ENCODE measurements at regions not wholly inside any gene's neighbourhood (a gene's known extent, or its start where the extent isn't known, plus 50 kb on each side); places are given as distances from the start of the nearest gene placed in this dataset.

GRCh38 chr20:57959589-57959988, 249.8 kb upstream of the PMEPA1 start:
- H3K9me3 Mint-ChIP-seq = peaks cover 6% of the 10 kb centered on the region; the same call in 2 of the 3 replicates
- no peaks in the 10 kb centered on the region for H3K79me2 ChIP-seq (replicated peaks; ENCODE audit: insufficient read depth)
- no peak for ATAC-seq

More at GRCh38 chr20:57959589-57959988, 249.8 kb upstream of the PMEPA1 start:
- peaks cover 5% of the 10 kb centered on the region for H3K27me3 Mint-ChIP-seq (ENCODE audit: insufficient read depth, low read depth, poor library complexity)
- H3F3A ChIP-seq (replicated peaks; ENCODE audit: low read depth) = no peaks in the 10 kb centered on the region
- H2AFZ ChIP-seq = no peak overlapping the region
- no peak overlapping the region for H3K27ac ChIP-seq (ENCODE audit: low read depth)
- H3K36me3 Mint-ChIP-seq (ENCODE audit: low read depth) = no peaks in the 10 kb centered on the region
- H3K4me1 ChIP-seq (ENCODE audit: insufficient read depth) = no peaks in the 10 kb centered on the region
- H3K9me2 ChIP-seq (ENCODE audit: insufficient read depth) = no peaks in the 10 kb centered on the region
- TF ChIP-seq, protein P1, sequence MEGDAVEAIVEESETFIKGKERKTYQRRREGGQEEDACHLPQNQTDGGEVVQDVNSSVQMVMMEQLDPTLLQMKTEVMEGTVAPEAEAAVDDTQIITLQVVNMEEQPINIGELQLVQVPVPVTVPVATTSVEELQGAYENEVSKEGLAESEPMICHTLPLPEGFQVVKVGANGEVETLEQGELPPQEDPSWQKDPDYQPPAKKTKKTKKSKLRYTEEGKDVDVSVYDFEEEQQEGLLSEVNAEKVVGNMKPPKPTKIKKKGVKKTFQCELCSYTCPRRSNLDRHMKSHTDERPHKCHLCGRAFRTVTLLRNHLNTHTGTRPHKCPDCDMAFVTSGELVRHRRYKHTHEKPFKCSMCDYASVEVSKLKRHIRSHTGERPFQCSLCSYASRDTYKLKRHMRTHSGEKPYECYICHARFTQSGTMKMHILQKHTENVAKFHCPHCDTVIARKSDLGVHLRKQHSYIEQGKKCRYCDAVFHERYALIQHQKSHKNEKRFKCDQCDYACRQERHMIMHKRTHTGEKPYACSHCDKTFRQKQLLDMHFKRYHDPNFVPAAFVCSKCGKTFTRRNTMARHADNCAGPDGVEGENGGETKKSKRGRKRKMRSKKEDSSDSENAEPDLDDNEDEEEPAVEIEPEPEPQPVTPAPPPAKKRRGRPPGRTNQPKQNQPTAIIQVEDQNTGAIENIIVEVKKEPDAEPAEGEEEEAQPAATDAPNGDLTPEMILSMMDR (conservative IDR thresholded peaks at IDR 0.05; ENCODE audit: low read depth in 2 of 2) = no peak
- TF ChIP-seq ZNF114 (CRISPR knock-in tag; IDR thresholded peaks at IDR 0.05) (no peak), EZH2phosphoT487 (IDR thresholded peaks at IDR 0.05; ENCODE audit: unreplicated experiment) (no peak), CREB1 (CRISPR knock-in tag; IDR thresholded peaks at IDR 0.05; ENCODE audit: low read depth) (no peak), POLR2AphosphoS5 (IDR thresholded peaks at IDR 0.05; ENCODE audit: low read depth) (no peak), STAT1 (IDR thresholded peaks at IDR 0.05; ENCODE audit: unreplicated experiment) (no peak), ZNF331 (CRISPR knock-in tag; IDR thresholded peaks at IDR 0.05; ENCODE audit: low read depth) (no peak), JUNB (IDR thresholded peaks at IDR 0.05; ENCODE audit: unreplicated experiment) (no peak), EZH2 (IDR thresholded peaks at IDR 0.05; ENCODE audit: low read depth, unreplicated experiment) (no peak), NANOG (IDR thresholded peaks at IDR 0.05; ENCODE audit: borderline replicate concordance) (no peak), ZNF462 (CRISPR knock-in tag; IDR thresholded peaks at IDR 0.05) (no peak), ETS1 (IDR thresholded peaks at IDR 0.05) (no peak)
- TF ChIP-seq, protein P2, sequence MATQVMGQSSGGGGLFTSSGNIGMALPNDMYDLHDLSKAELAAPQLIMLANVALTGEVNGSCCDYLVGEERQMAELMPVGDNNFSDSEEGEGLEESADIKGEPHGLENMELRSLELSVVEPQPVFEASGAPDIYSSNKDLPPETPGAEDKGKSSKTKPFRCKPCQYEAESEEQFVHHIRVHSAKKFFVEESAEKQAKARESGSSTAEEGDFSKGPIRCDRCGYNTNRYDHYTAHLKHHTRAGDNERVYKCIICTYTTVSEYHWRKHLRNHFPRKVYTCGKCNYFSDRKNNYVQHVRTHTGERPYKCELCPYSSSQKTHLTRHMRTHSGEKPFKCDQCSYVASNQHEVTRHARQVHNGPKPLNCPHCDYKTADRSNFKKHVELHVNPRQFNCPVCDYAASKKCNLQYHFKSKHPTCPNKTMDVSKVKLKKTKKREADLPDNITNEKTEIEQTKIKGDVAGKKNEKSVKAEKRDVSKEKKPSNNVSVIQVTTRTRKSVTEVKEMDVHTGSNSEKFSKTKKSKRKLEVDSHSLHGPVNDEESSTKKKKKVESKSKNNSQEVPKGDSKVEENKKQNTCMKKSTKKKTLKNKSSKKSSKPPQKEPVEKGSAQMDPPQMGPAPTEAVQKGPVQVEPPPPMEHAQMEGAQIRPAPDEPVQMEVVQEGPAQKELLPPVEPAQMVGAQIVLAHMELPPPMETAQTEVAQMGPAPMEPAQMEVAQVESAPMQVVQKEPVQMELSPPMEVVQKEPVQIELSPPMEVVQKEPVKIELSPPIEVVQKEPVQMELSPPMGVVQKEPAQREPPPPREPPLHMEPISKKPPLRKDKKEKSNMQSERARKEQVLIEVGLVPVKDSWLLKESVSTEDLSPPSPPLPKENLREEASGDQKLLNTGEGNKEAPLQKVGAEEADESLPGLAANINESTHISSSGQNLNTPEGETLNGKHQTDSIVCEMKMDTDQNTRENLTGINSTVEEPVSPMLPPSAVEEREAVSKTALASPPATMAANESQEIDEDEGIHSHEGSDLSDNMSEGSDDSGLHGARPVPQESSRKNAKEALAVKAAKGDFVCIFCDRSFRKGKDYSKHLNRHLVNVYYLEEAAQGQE (IDR thresholded peaks at IDR 0.05; ENCODE audit: unreplicated experiment) = no peak
- H3K36me3 ChIP-seq (ENCODE audit: insufficient read depth) = no peaks in the 10 kb centered on the region
- no peak overlapping the region for H3K4me3 ChIP-seq
- no peaks in the 10 kb centered on the region for H3K27me3 ChIP-seq (ENCODE audit: insufficient read depth)
- no peak overlapping the region for H3K27ac Mint-ChIP-seq
- H3K4me3 Mint-ChIP-seq = no peak overlapping the region
- DNase-seq (ENCODE audit: low spot score) = no peak
- H3K4me2 ChIP-seq = no peak overlapping the region
- H3K4me1 Mint-ChIP-seq = no peaks in the 10 kb centered on the region
- H4K20me1 ChIP-seq (replicated peaks; ENCODE audit: insufficient read depth) = no peaks in the 10 kb centered on the region
